ENCODE measurements at regions not wholly inside any gene's neighbourhood (a gene's known extent, or its start where the extent isn't known, plus 50 kb on each side); places are given as distances from the start of the nearest gene placed in this dataset.

DNA sequence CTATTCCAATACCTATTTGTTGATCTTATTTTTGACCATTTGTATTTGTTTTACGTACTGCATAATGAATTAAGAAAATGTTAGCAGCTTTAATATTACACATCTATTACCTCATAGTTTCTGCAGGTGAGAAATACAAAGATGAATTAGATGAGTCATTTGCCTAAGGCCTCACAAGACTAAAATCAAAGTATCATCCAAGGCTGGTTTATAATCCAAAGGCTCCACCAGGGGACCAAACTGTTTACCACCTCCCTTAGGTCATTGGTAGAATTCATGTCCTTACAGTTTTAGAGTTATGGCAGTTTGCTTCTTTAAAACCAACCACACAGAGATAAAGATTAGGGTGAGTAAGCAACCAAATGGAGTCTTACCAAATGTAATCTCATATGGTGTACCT, 848.1 kb downstream of the SLITRK6 start:
- Mint-ChIP-seq H3K27ac (no peak overlapping the region), H3K36me3 (no peaks in the 10 kb centered on the region), H3K4me1 (no peaks in the 10 kb centered on the region), H3K9me3 (peaks cover 0 to 34% (median 3%) of the 10 kb centered on the region in 7 donors), H3K4me3 (no peak overlapping the region), H3K27me3 (no peaks in the 10 kb centered on the region)
- DNase-seq (no peak), ATAC-seq (ENCODE audit: low read depth in 2 of 2) (no peak)
- Histone ChIP-seq H3K4me1 (ENCODE audit: control insufficient read depth, insufficient read depth, low read length, poor library complexity, severe bottlenecking) (no peaks in the 10 kb centered on the region), H3K36me3 (ENCODE audit: control insufficient read depth, insufficient read depth, low read length) (no peaks in the 10 kb centered on the region), H3K27me3 (ENCODE audit: control insufficient read depth, insufficient read depth, low read length) (no peaks in the 10 kb centered on the region), H3K4me3 (ENCODE audit: low read depth, low read length) (no peak overlapping the region), H3K9me3 (ENCODE audit: control insufficient read depth in 2 of 2, low read length in 2 of 2) (no peaks in the 10 kb centered on the region), H3K27ac (ENCODE audit: insufficient read depth, low read length, poor library complexity, severe bottlenecking) (no peak overlapping the region)

DNA sequence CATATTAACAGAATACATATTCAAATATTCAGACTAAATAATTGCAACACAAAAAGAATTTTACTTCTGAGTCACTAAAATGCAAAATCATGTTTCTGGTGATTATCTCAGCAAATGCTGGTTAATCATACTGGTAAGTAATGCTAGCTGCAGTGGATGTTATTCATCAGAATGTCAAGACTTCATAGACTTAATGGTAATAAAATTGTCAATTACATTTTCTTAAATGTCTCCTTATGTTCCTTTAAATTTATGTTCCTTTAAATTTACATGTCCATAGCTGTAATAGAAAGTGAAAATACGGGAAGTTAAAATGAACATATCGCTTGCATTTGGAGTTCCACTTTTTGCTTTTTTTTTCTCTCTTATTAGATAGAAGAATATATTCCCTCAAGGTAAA, 853.0 kb downstream of the SLITRK6 start:
- H3K4me1 ChIP-seq (ENCODE audit: control insufficient read depth, insufficient read depth, low read length, poor library complexity, severe bottlenecking): no peaks in the 10 kb centered on the region
- no peak overlapping the region for H3K4me3 ChIP-seq (ENCODE audit: low read depth, low read length)
- H3K27me3 ChIP-seq (ENCODE audit: control insufficient read depth, insufficient read depth, low read length): no peaks in the 10 kb centered on the region
- no peak overlapping the region for H3K27ac Mint-ChIP-seq
- ATAC-seq (ENCODE audit: low read depth in 2 of 2) (no peak), DNase-seq (no peak)
- H3K27ac ChIP-seq (ENCODE audit: insufficient read depth, low read length, poor library complexity, severe bottlenecking): no peak overlapping the region
- H3K27me3 Mint-ChIP-seq: no peaks in the 10 kb centered on the region
- H3K9me3 ChIP-seq (ENCODE audit: control insufficient read depth in 2 of 2, low read length in 2 of 2): peaks cover 0 to 5% of the 10 kb centered on the region in 2 experiments
- H3K36me3 Mint-ChIP-seq: no peaks in the 10 kb centered on the region
- H3K36me3 ChIP-seq (ENCODE audit: control insufficient read depth, insufficient read depth, low read length): no peaks in the 10 kb centered on the region
- peaks cover 3 to 32% (median 9%) of the 10 kb centered on the region in 7 donors for H3K9me3 Mint-ChIP-seq
- no peak overlapping the region for H3K4me3 Mint-ChIP-seq
- H3K4me1 Mint-ChIP-seq: no peaks in the 10 kb centered on the region

DNA sequence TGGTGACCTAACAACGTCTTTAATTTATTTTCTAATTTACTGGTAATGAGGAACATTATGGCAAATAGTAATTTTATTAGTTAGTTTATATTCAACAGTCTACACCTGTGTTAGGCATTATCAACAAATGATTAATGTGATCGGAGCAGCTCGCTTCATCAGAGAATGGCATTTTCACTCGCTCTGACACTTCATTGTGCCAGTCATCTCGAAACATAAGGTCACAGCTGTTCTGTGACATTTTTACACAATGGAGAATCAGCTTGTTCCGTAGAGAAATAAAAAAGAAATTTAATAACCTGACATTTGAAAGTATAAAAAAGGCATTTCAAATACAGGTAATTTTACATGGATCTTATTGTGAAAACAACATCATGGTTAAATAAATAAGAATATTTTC, 858.4 kb downstream of the SLITRK6 start:
- H3K4me3 ChIP-seq (ENCODE audit: low read depth, low read length): no peak overlapping the region
- Mint-ChIP-seq H3K4me1 (no peaks in the 10 kb centered on the region), H3K27me3 (no peaks in the 10 kb centered on the region), H3K27ac (no peak overlapping the region), H3K36me3 (no peaks in the 10 kb centered on the region), H3K9me3 (peaks cover 0 to 8% (median 6%) of the 10 kb centered on the region in 7 donors), H3K4me3 (no peak overlapping the region)
- no peak overlapping the region for H3K27ac ChIP-seq (ENCODE audit: insufficient read depth, low read length, poor library complexity, severe bottlenecking)
- peaks cover 0 to 5% of the 10 kb centered on the region in 2 experiments for H3K9me3 ChIP-seq (ENCODE audit: control insufficient read depth in 2 of 2, low read length in 2 of 2)
- H3K4me1 ChIP-seq (ENCODE audit: control insufficient read depth, insufficient read depth, low read length, poor library complexity, severe bottlenecking): no peaks in the 10 kb centered on the region
- no peaks in the 10 kb centered on the region for H3K36me3 ChIP-seq (ENCODE audit: control insufficient read depth, insufficient read depth, low read length)
- ATAC-seq (ENCODE audit: low read depth in 2 of 2) (no peak), DNase-seq (no peak)
- H3K27me3 ChIP-seq (ENCODE audit: control insufficient read depth, insufficient read depth, low read length): no peaks in the 10 kb centered on the region

DNA sequence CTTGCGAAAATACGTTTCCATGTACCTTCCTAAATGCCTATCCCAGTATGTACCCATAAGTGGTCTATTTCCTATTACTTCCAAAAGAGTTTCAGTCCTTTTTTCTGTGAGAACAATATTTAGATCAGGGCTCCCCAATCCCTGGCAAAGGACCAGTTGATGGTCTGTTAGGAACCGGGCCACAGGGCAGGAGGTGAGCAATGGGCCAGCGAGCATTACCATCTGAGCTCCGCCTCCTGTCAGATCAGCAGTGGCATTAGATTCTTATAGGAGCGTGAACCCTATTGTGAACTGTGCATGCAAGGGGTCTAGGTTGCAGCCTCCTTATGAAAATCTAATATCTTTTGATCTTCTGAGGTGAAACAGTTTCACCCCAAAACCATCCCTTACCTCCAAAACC, 859.1 kb downstream of the SLITRK6 start:
- peaks cover 0 to 8% (median 3%) of the 10 kb centered on the region in 7 donors for H3K9me3 Mint-ChIP-seq
- no peak for DNase-seq
- ATAC-seq (ENCODE audit: low read depth in 2 of 2): no peak

DNA sequence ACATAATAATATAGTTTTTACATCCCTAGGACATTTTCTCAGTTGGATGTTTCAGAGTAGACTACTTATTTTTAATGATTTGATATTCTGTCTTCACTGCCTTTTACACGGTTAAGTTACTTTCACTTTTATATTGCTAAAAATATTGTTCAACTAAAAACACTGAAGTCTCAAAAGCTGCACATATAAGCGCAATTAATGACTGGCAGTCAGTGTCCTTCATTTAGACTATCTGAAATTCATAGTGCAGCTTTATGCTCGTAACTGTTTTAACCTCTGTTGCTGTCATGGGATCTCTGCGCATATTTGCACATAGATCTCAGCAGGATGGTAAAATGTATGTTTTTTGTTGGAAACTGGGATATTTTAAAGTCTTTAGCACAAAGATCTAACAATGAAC, 864.3 kb downstream of the SLITRK6 start:
- no peaks in the 10 kb centered on the region for H3K27me3 Mint-ChIP-seq
- no peaks in the 10 kb centered on the region for H3K4me1 Mint-ChIP-seq
- ATAC-seq (ENCODE audit: low read depth in 2 of 2): no peak
- H3K9me3 Mint-ChIP-seq: peaks cover 0 to 7% (median 3%) of the 10 kb centered on the region in 7 donors
- Histone ChIP-seq H3K36me3 (ENCODE audit: control insufficient read depth, insufficient read depth, low read length) (no peaks in the 10 kb centered on the region), H3K4me3 (ENCODE audit: low read depth, low read length) (no peak overlapping the region), H3K27me3 (ENCODE audit: control insufficient read depth, insufficient read depth, low read length) (no peaks in the 10 kb centered on the region), H3K4me1 (ENCODE audit: control insufficient read depth, insufficient read depth, low read length, poor library complexity, severe bottlenecking) (no peaks in the 10 kb centered on the region), H3K9me3 (ENCODE audit: control insufficient read depth in 2 of 2, low read length in 2 of 2) (no peaks in the 10 kb centered on the region), H3K27ac (ENCODE audit: insufficient read depth, low read length, poor library complexity, severe bottlenecking) (no peak overlapping the region)
- H3K36me3 Mint-ChIP-seq: no peaks in the 10 kb centered on the region
- no peak overlapping the region for H3K4me3 Mint-ChIP-seq
- H3K27ac Mint-ChIP-seq: no peak overlapping the region
- DNase-seq: no peak

More for the DNA sequence above, 859.1 kb downstream of the SLITRK6 start:
- Histone ChIP-seq H3K4me1 (ENCODE audit: control insufficient read depth, insufficient read depth, low read length, poor library complexity, severe bottlenecking) (no peaks in the 10 kb centered on the region), H3K9me3 (ENCODE audit: control insufficient read depth in 2 of 2, low read length in 2 of 2) (peaks cover 0 to 5% of the 10 kb centered on the region in 2 experiments), H3K27ac (ENCODE audit: insufficient read depth, low read length, poor library complexity, severe bottlenecking) (no peak overlapping the region), H3K27me3 (ENCODE audit: control insufficient read depth, insufficient read depth, low read length) (no peaks in the 10 kb centered on the region), H3K4me3 (ENCODE audit: low read depth, low read length) (no peak overlapping the region), H3K36me3 (ENCODE audit: control insufficient read depth, insufficient read depth, low read length) (no peaks in the 10 kb centered on the region)
- no peaks in the 10 kb centered on the region for H3K4me1 Mint-ChIP-seq
- H3K4me3 Mint-ChIP-seq: no peak overlapping the region
- H3K27ac Mint-ChIP-seq: no peak overlapping the region
- no peaks in the 10 kb centered on the region for H3K36me3 Mint-ChIP-seq
- H3K27me3 Mint-ChIP-seq: no peaks in the 10 kb centered on the region

DNA sequence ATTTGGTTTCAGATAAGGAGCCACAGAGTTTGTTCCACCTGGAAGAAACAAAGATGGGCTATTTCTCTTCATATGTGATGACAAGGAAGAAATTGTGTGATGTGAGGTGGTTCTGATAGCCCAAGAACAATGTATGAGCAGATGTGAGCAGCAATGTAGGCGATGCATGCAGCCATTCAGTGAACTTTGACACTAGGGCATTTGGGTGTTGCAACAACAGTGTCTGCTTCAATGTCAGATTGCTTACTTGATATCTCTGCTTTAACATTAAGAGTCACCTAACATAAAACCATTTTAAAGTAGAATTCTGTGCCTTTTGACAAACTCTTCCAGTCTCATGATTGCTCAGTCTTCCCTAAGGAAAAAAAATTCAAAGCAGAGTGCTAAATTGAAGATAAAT, 865.4 kb downstream of the SLITRK6 start:
- ATAC-seq (ENCODE audit: low read depth in 2 of 2): no peak
- Mint-ChIP-seq H3K4me1 (no peaks in the 10 kb centered on the region), H3K4me3 (no peak overlapping the region), H3K9me3 (peaks cover 0 to 7% (median 3%) of the 10 kb centered on the region in 7 donors), H3K36me3 (no peaks in the 10 kb centered on the region), H3K27me3 (no peaks in the 10 kb centered on the region), H3K27ac (no peak overlapping the region)
- H3K4me1 ChIP-seq (ENCODE audit: control insufficient read depth, insufficient read depth, low read length, poor library complexity, severe bottlenecking): no peaks in the 10 kb centered on the region
- no peaks in the 10 kb centered on the region for H3K27me3 ChIP-seq (ENCODE audit: control insufficient read depth, insufficient read depth, low read length)
- no peak overlapping the region for H3K4me3 ChIP-seq (ENCODE audit: low read depth, low read length)
- DNase-seq: no peak
- H3K27ac ChIP-seq (ENCODE audit: insufficient read depth, low read length, poor library complexity, severe bottlenecking): no peak overlapping the region
- no peaks in the 10 kb centered on the region for H3K9me3 ChIP-seq (ENCODE audit: control insufficient read depth in 2 of 2, low read length in 2 of 2)
- no peaks in the 10 kb centered on the region for H3K36me3 ChIP-seq (ENCODE audit: control insufficient read depth, insufficient read depth, low read length)

DNA sequence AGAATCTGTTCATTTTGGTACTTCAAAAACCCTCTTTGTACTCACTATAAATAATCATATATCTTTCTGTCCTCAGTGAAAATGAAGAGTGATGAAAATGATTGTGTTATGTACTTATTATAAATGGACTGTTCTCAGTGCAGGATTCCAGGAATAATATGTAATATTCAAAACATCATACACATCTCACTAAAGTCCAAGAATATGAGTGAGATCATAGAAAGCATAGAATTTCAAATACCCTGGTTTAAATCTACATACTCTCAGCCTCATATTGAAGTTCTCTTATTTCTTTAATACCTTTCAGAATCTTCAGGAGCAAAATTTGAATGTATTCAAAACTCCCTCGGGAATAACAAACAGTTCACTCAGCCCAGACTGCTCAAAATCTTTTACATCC, 868.0 kb downstream of the SLITRK6 start:
- no peaks in the 10 kb centered on the region for H3K36me3 ChIP-seq (ENCODE audit: control insufficient read depth, insufficient read depth, low read length)
- Mint-ChIP-seq H3K27me3 (no peaks in the 10 kb centered on the region), H3K27ac (no peak overlapping the region), H3K9me3 (peaks cover 0 to 15% (median 7%) of the 10 kb centered on the region in 7 donors), H3K4me3 (no peak overlapping the region), H3K4me1 (no peaks in the 10 kb centered on the region), H3K36me3 (no peaks in the 10 kb centered on the region)
- H3K9me3 ChIP-seq (ENCODE audit: control insufficient read depth in 2 of 2, low read length in 2 of 2): no peaks in the 10 kb centered on the region
- H3K4me3 ChIP-seq (ENCODE audit: low read depth, low read length): no peak overlapping the region
- DNase-seq: no peak
- no peak overlapping the region for H3K27ac ChIP-seq (ENCODE audit: insufficient read depth, low read length, poor library complexity, severe bottlenecking)
- no peak for ATAC-seq (ENCODE audit: low read depth in 2 of 2)
- no peaks in the 10 kb centered on the region for H3K27me3 ChIP-seq (ENCODE audit: control insufficient read depth, insufficient read depth, low read length)
- no peaks in the 10 kb centered on the region for H3K4me1 ChIP-seq (ENCODE audit: control insufficient read depth, insufficient read depth, low read length, poor library complexity, severe bottlenecking)

DNA sequence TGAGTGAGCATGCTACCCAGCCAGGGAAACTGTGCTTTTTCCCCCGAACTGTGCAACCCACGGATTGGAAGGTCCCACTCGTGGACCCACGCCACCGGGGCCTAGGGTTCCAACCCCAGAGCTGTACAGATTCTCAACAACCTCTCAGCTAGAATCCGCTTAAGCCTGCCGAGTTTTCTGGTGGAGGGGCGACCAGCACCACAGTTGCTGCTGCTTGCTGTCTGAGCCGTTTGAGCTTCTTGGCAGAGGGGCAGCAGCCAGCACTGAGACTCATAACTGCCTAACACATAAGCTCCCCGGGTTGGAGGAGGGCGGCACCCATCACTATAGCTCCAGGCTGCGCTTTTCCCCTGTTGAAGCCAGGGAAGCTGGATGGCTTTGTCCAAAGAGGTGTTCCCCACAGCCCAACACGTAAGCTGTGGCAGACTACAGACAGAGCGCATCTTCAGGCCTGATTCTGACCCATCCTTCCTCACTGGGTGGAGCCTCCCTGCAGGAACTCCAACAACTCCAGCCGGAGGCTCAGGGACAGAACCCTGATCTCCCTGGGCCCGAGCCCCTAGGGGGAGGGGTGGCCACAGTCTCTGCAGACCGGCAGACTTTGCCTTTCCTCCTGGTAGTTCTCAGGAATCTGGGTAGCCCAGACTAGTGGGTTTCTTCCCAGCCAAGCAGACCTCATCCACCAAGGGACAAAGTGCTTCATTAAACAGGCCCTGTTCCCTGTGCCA, 871.6 kb downstream of the SLITRK6 start:
- Mint-ChIP-seq H3K4me1 (no peaks in the 10 kb centered on the region), H3K4me3 (no peak overlapping the region), H3K27me3 (no peaks in the 10 kb centered on the region), H3K9me3 (peaks cover 0 to 12% (median 7%) of the 10 kb centered on the region in 7 donors), H3K27ac (no peak overlapping the region), H3K36me3 (no peaks in the 10 kb centered on the region)
- H3K4me3 ChIP-seq (ENCODE audit: low read depth, low read length): no peak overlapping the region
- DNase-seq (no peak), ATAC-seq (ENCODE audit: low read depth in 2 of 2) (no peak)
- H3K27me3 ChIP-seq (ENCODE audit: control insufficient read depth, insufficient read depth, low read length): no peaks in the 10 kb centered on the region
- H3K9me3 ChIP-seq (ENCODE audit: control insufficient read depth in 2 of 2, low read length in 2 of 2): no peaks in the 10 kb centered on the region
- no peaks in the 10 kb centered on the region for H3K4me1 ChIP-seq (ENCODE audit: control insufficient read depth, insufficient read depth, low read length, poor library complexity, severe bottlenecking)
- H3K27ac ChIP-seq (ENCODE audit: insufficient read depth, low read length, poor library complexity, severe bottlenecking): no peak overlapping the region
- no peaks in the 10 kb centered on the region for H3K36me3 ChIP-seq (ENCODE audit: control insufficient read depth, insufficient read depth, low read length)
